ENCODE measurements at regions not wholly inside any gene's neighbourhood (a gene's known extent, or its start where the extent isn't known, plus 50 kb on each side); places are given as distances from the start of the nearest gene placed in this dataset.
"Not testable (repeated sequence)": the region's sequence is repeated elsewhere in the genome, so short reads cannot be mapped to it uniquely, and the experiment has no call there.

DNA sequence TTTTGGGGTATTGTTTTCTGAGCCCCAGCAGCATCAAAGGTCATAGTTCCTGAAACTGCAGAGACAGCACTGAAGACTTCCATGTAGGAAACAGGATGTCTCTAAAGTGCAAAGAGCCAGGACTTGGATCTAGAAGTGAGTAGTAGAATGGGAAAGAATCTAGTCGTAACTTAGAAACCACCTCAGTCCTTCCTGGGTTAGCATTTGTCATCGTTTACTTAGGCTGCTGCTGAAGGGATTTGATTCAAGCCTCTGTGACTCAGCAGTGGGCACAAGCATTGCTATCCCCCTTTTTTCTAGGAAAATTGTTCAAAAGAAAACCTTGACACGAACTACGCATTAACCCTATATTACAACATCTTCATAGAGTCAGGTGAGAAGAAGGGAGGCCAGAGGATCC is 109.1 kb downstream of the FAM72C start:
- H3K27ac Mint-ChIP-seq; CTCF ChIA-PET; DNase-seq; H3K27me3 Mint-ChIP-seq; H3K9me3 Mint-ChIP-seq; H3K4me3 Mint-ChIP-seq; POLR2A ChIA-PET; H3K36me3 Mint-ChIP-seq (ENCODE audit: low read depth); H3K4me1 Mint-ChIP-seq: not testable (repeated sequence)

DNA sequence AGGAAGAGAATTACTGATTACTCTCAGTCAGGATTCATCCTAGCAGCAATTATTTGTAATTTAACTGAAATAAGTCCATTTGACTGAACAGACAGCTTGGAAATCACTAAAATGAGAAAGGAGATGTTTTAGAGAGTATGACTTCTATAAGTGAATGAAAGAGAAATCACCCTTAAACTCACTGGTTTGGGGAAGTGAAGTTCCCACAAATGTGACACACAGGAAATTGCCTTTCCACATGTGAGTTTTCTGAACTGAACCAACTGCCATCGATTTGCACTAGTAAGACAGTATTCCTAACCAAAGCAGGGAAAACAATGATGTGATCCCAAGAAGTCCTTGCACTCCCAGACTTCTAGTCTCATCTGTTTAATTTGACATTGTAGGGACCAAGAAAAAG is 110.5 kb downstream of the FAM72C start:
- DNase-seq; H3K27ac Mint-ChIP-seq; H3K4me3 Mint-ChIP-seq; POLR2A ChIA-PET; H3K36me3 Mint-ChIP-seq (ENCODE audit: low read depth); H3K9me3 Mint-ChIP-seq; H3K27me3 Mint-ChIP-seq; H3K4me1 Mint-ChIP-seq; CTCF ChIA-PET: not testable (repeated sequence)

DNA sequence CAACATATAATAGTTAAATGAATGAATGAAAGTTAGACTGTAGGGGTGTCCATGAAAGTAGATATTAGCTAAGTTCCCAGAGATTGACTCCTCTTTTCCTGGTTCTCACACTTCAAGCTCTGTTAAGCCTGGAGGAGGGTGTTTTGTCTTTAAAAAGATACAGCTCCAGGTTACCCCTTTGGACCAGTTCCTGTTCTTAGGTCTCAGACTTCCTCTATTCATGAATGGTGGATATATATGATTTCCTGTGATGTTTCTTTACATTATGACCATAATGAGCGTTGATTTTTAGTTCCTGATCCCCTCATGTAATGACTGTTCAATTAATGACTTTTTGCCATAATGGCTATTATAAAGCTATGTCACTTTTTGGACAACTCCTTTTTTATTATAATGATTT is 115.9 kb downstream of the FAM72C start:
- H3K9me3 Mint-ChIP-seq; H3K27me3 Mint-ChIP-seq; POLR2A ChIA-PET; H3K4me1 Mint-ChIP-seq; H3K27ac Mint-ChIP-seq; DNase-seq; CTCF ChIA-PET; H3K36me3 Mint-ChIP-seq (ENCODE audit: low read depth); H3K4me3 Mint-ChIP-seq: not testable (repeated sequence)

DNA sequence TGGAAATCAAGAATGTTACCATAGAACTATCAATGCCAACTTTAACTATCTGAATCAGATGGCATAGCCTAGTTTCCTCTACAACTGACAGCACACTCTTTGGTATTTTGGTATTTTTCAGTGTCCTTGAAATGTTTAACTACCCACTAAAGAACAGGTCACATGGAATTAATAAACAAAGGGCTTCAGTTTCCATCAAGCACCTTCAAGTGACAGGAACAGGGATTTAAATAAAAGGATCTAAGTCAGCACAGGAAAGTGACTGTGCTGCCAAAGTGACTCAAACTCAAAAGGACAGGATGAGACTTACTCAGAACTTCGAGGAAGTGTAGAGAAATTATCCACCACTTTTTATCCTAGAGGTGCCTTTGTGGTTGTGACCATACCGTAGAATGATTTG is 117.7 kb downstream of the FAM72C start:
- H3K4me1 Mint-ChIP-seq; DNase-seq; H3K27ac Mint-ChIP-seq; H3K27me3 Mint-ChIP-seq; POLR2A ChIA-PET; CTCF ChIA-PET; H3K4me3 Mint-ChIP-seq; H3K36me3 Mint-ChIP-seq (ENCODE audit: low read depth); H3K9me3 Mint-ChIP-seq: not testable (repeated sequence)

DNA sequence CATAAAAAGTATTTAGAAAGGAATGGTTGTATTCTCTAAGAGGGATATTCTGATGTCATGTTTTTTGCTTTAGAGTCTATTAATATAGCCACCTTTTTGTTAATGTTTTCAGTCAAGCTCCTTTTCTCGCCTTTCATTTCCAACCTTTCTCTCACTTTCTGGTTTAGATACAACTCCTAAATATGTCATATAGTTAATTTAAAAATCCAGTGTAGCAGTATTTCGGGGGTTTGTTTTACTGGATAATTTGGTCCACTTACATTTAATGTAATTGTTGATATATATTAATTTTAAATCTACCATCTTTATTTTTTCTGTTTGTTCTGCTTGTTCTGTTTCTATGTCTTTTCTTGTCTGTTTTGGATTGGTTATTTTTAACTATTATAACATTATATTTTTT is 121.1 kb downstream of the FAM72C start:
- H3K27me3 Mint-ChIP-seq; H3K27ac Mint-ChIP-seq; H3K4me3 Mint-ChIP-seq; H3K36me3 Mint-ChIP-seq (ENCODE audit: low read depth); H3K9me3 Mint-ChIP-seq; CTCF ChIA-PET; H3K4me1 Mint-ChIP-seq; POLR2A ChIA-PET; DNase-seq: not testable (repeated sequence)

DNA sequence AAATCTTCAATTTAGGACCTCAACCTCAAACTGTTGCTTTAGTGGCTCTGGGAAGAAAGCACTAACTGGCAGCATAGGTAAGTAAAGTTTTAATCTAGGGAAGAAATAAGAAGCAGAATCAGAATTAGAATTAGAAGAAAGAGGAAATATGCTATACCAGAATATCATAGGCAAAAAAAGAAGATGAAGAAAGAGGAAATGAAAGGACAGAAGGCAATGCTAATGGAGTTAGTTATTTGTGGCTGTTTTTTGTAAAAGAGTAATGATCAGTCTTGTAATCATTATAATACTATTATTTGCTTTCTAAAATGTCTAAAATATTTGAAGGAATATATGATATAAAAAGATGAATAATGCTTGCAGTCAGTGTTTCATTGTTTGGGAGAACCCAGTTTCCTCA is 122.9 kb downstream of the FAM72C start:
- H3K27ac Mint-ChIP-seq; H3K4me3 Mint-ChIP-seq; H3K36me3 Mint-ChIP-seq (ENCODE audit: low read depth); CTCF ChIA-PET; POLR2A ChIA-PET; H3K27me3 Mint-ChIP-seq; DNase-seq; H3K9me3 Mint-ChIP-seq; H3K4me1 Mint-ChIP-seq: not testable (repeated sequence)

DNA sequence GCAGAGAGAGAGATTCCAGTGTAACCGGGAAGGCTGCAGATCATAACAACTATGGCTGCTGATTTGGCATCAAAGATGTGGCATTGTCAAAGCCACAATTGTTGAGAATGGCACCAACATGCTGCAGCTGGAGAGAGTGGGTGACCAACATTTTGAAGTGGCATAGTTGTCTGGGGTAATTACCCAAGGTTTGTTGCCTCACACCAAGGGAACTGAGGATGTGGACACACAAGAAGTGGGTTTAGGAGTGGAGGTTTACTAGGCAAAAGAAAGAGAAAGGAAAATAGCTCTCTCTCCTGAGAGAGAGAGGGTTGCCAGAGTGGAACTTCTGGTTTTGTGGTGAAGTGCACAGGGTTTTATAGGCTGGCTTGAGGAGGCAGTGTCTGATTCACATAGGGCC is 126.6 kb downstream of the FAM72C start:
- CTCF ChIA-PET; DNase-seq; H3K27ac Mint-ChIP-seq; H3K9me3 Mint-ChIP-seq; H3K36me3 Mint-ChIP-seq (ENCODE audit: low read depth); POLR2A ChIA-PET; H3K27me3 Mint-ChIP-seq; H3K4me1 Mint-ChIP-seq; H3K4me3 Mint-ChIP-seq: not testable (repeated sequence)

DNA sequence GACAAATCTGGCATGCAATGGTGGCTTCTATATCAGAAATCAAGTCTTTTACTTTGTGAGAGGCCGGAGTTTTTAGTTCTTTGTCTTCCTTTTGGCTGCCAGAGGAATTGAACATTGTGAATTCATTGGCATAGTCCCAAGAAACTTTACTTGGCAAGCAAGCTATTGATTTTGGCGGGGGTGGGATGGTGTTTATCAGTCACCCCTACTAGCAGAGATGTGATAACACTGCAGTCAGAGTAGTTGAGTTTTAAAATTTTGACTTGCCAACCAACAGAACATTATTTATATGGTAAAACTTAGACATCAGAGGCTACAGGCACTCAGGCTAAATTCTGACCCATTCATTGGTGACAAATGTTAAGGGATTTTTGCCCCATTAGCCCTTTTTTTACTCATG is 129.7 kb downstream of the FAM72C start:
- DNase-seq; POLR2A ChIA-PET; H3K4me3 Mint-ChIP-seq; CTCF ChIA-PET; H3K4me1 Mint-ChIP-seq; H3K9me3 Mint-ChIP-seq; H3K27ac Mint-ChIP-seq; H3K36me3 Mint-ChIP-seq (ENCODE audit: low read depth): not testable (repeated sequence)
- H3K27me3 Mint-ChIP-seq = peaks cover 11% of the 10 kb centered on the region

DNA sequence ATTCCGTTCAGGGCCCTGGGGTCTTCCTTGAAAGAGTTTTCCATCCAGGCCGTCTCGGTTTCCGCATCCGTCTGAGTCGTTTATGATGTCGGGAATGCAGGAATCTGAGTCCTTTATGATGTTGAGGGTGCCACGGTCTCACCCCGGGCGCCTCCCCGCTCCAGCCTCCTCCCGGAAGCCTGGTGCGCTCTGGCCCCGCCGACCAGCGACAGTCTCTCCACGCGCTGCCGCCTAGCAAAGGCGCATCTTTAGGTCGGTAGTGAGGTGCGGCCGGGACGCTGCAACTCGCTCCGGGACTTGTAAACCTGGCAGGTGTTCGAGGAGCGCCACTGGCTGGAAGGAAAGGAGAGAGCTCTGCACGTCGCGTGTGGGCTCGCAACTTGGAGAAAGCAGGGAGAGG is 132.6 kb downstream of the FAM72C start:
- H3K9me3 Mint-ChIP-seq; POLR2A ChIA-PET; H3K4me1 Mint-ChIP-seq; DNase-seq; H3K36me3 Mint-ChIP-seq (ENCODE audit: low read depth); CTCF ChIA-PET; H3K4me3 Mint-ChIP-seq; H3K27ac Mint-ChIP-seq: not testable (repeated sequence)
- H3K27me3 Mint-ChIP-seq = peaks cover 13% of the 10 kb centered on the region

DNA sequence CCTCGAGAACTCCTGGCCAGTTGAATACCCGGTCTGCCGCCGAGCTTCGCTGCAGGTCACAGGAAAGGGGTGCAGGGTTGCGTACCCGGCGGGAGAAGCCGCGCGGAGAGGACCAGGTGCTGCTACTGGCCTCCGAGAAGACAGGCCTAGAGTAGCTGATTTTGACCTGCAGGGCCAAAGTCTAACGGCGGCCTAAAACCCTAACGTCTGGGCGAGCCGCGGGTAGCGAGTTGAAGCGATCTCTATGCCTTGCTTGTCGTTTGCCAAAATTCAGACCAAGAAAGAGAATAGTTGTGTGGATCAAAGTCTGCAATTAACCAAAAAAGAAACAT is 133.2 kb downstream of the FAM72C start:
- DNase-seq; H3K27ac Mint-ChIP-seq; POLR2A ChIA-PET; CTCF ChIA-PET; H3K4me3 Mint-ChIP-seq; H3K4me1 Mint-ChIP-seq; H3K9me3 Mint-ChIP-seq; H3K36me3 Mint-ChIP-seq (ENCODE audit: low read depth): not testable (repeated sequence)
- H3K27me3 Mint-ChIP-seq = peaks cover 13% of the 10 kb centered on the region

DNA sequence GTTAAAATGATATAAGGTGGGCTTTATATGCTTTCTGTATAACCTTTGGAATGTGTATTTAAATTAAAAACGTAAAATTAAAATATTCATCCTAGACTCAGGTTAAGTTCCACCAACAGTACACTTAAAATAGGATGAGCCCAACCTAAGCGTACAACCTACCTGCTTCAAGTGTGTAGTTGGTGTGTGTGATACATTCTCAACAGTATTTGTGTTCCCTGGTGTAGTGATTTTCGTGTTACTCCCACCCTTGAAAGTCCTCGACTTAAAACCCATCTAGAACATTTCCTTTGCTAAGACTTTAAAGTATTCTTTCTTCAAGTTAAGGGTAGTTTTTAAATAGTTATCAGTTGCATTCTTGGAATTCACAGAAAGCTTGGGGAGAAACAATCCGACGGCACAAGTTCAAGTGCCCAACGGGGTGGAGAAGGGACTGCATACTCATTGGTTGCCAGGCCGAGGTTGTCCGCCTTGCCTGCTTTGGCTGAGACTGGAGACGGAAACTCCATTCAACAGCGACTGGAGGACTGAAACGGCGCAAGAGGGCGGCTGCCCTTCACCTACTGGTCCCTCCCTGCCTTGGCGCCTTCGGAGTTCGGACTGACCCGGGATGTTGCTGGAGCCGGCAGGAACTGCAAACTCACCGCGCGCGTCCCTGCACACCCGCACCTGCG is 133.7 kb downstream of the FAM72C start:
- H3K4me3 Mint-ChIP-seq = not testable (repeated sequence)

DNA sequence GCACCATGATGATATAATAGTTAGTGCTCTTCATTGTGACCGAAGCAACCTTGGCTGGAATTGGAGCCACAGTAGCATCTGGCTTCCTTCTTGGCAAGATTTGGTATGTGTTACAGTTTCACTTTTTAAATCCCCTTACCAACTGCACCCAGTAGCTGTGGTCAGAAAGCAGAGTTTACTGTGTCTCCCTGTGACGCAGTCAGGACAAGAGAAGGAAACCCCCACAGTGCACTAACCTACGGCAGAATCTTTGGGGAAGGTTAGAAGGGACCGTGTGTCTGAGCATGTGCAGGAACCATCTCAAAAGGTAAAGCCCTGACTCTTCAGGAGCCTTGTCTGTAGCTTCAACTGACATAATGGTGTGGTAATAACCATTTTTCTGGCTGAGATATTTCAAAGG is 138.4 kb downstream of the FAM72C start:
- peaks cover 10% of the 10 kb centered on the region for H3K27me3 Mint-ChIP-seq
- H3K36me3 Mint-ChIP-seq (ENCODE audit: low read depth); H3K4me3 Mint-ChIP-seq; DNase-seq; H3K4me1 Mint-ChIP-seq; H3K9me3 Mint-ChIP-seq; H3K27ac Mint-ChIP-seq; POLR2A ChIA-PET; CTCF ChIA-PET: not testable (repeated sequence)

More for the DNA sequence above, 133.7 kb downstream of the FAM72C start:
- H3K9me3 Mint-ChIP-seq; H3K27ac Mint-ChIP-seq; CTCF ChIA-PET; H3K4me1 Mint-ChIP-seq; H3K36me3 Mint-ChIP-seq (ENCODE audit: low read depth); POLR2A ChIA-PET; DNase-seq: not testable (repeated sequence)
- H3K27me3 Mint-ChIP-seq = peaks cover 13% of the 10 kb centered on the region

DNA sequence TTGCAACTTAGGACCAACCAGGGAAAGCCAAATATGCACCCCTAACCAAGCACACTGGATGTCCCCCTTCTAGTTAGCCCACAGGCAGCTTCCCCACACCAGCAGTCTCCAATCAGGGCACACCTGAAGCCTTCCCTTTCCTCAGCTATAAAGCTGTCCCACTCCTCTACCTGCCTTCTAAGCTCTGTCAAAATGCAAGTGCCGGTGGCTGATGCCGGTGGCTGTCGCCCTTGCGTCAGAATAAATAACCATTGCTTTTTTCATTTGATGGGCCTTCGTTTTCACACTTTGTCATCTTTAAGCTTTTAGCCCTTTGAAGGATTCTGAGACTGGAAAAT is 139.4 kb downstream of the FAM72C start:
- H3K9me3 Mint-ChIP-seq; POLR2A ChIA-PET; CTCF ChIA-PET; H3K36me3 Mint-ChIP-seq (ENCODE audit: low read depth); H3K4me1 Mint-ChIP-seq; H3K27ac Mint-ChIP-seq; H3K27me3 Mint-ChIP-seq; H3K4me3 Mint-ChIP-seq; DNase-seq: not testable (repeated sequence)

DNA sequence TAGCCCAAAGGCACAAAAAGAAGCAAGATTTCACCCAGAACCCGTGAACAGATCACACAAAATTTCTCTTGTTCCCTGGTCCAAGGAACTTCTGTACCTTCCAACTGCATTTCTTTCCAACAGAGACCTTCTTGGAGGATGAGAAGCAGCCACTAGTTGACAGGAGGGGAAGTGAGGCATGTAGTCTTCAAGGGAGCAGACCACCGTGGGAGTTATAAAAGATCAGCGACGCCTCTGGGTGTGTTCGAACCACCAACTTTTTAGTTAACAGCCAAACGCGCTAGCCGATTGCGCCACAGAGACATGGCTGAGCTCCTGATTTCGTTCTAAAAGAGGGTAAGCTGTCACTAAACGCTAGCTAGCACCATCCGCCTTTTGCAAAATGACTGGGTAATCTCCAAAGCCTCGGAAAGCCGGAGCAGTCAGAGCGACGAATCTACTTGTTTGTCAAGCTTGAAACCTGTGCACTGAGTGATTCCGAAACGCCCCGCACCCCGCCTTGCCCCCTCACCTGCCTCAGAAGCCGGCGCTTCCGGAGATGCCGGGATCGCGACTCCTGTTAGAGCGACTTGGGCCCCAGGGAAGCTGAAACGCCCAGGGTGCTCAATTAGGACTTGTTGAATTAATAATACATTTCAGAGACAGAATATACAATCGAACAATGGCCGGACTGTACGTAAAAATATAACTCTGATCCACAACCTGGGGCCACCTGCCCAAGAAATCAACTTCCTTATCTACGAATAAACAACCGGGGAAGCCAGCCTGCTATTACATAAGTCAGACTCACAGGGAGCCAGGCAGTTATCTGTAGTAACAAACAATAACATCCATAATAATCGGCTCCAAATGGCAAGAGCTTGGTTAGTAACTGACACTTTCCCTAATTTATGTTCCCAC is 140.1 kb downstream of the FAM72C start:
- H3K36me3 Mint-ChIP-seq (ENCODE audit: low read depth); CTCF ChIA-PET; H3K4me3 Mint-ChIP-seq; H3K27ac Mint-ChIP-seq; DNase-seq; H3K9me3 Mint-ChIP-seq; H3K4me1 Mint-ChIP-seq; H3K27me3 Mint-ChIP-seq; POLR2A ChIA-PET: not testable (repeated sequence)
